GM18517 (cell line): ENCODE measurements at regions not wholly inside any gene's neighbourhood (a gene's known extent, or its start where the extent isn't known, plus 50 kb on each side); places are given as distances from the start of the nearest gene placed in this dataset.

ENCODE experiments used
- ATAC-seq: cut with Tn5 transposase; IDR thresholded peaks from one replicate; pipeline ENCODE4 v1.9.1; 2021; ENCODE audit warnings: mild to moderate bottlenecking, moderate library complexity; ENCODE audit not compliant: unreplicated experiment

DNA sequence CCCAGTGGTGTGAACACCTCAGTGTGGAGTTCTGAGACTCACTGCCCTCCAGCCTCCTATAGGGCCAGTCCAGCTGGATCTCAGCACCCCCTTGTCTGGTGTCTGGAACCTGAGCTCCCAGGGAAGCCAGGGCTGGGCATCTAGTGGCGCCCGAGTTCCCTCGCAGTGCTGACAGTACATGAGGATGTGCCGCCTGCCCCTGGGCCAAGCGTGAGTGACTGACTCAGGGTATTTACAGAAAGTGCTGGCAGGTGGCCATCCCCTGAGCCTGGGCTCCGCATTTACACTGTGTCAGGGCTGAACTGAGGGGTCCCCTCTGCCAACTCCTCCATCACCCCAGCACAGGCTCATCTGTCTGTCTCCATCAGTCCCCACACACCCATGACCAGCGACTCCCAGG is 185.3 kb downstream of the BRD1 start:
- ATAC-seq = no peak

DNA sequence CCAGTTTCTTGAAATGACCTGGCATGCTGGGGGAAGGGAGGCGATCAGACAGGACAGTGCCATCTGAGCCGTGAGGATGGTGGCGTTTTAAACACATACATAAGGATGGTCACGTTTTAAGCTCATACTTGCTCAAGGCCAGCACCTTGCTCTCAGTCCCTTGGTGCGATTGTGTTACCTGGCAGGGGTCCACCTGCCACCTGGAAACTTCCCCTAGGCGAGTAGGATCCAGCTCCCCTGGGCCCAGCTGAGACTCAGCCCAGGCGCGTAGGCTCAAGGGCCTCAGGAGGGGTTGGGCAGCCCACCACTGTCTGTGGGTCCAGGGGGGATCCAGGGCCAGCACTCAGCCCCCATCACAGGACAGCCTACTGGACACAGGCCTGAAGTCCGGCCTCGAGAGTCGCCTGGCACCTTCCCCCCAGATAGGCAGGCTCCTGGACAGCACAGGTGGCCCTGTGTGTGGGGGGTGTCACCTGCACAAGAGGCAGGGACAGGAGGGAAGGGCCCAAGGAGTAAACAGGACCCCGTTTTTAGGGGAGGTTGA is 185.8 kb downstream of the BRD1 start:
- no peak for ATAC-seq

DNA sequence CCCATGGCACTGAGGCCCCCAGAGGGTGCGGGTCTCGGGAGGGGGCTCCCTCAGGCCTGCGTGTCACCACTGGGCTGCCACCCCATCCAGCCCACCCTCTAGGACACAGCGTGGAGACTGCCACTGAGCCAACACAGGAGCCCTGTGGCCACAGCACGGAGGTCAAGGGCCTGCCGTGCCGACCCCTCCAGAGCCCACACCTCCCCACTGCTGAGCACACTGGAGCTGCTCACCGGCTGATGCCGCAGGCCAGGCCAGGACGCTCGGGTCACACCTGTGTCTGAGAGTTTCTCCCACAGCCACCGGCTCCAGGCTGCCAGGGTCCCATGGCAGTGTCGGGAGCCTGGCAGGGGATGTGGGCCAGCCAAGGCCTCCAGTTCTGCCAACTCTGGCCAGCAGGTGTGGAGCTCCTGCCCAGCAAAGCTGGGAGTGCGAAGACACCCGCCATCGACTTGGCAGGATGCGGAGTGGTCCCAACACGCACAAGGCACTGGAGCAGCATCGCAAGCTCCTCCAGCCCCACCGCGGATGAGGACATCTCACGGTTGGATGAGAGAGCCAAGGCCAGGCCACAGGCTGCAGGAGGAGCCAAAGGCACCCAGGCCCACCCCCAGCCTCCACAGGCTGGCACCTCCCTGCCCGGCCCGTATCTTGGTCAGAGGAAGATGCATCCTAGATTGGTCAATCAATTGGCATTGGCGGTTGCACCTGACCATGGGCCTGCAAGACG is 187.1 kb downstream of the BRD1 start:
- ATAC-seq = no peak

DNA sequence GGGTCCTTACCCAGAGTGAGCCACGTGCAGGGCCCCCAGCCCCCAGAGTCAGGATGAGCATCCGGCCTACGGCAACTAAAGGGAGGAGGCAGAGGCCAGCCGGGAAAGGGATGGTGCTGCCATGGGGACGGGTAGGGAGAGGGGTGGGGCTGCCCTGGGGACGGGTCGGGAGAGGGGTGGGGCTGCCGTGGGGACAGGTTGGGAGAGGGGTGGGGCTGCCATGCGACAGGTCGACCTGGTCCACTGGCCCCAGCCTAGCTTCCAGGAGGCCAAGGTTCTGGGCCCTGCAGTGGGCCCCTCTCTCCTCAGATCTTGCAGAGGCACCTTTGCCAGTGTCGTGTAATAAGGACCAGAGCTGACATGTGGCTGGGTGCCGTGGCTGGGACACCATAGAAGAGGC is 187.7 kb downstream of the BRD1 start:
- ATAC-seq = no peak

DNA sequence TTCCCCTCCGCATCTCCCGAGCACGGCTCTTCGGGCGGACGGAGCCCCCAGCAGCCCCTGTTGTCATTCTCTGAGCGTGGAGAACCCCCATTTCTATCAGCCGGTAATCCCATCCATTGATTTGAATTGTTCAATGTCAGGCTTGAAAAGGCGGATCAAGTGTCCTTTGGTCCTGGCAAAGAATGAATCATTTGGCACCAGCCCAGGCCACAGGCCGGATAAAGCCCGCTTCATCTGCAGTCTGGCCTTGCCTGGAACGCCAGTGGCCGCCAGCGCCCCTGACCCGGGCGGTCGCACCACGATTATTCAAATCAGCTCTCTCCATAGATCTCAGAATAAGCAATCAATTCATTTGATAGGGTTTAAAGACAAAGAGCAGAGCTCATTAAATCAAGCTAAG is 188.9 kb downstream of the BRD1 start:
- no peak for ATAC-seq

DNA sequence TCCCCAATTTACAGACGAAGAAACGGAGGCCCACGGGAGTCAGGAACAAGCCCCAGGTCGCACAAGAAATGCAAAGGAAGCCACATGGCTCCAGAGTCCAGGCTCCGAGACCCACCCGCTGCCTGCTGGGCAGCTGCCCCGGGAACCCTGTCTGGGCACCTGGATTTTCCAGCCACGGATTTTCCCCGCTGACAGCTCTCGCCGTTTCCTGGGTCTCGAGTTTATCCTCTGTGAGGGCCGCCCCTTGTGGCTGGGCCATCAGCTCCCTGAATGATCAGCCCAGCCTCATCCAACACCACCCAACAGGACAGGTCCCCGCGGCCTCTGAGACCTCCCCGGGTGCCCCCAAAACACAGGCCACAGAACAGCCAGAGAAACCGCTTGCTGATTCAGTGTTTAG is 189.7 kb downstream of the BRD1 start:
- ATAC-seq = no peak

DNA sequence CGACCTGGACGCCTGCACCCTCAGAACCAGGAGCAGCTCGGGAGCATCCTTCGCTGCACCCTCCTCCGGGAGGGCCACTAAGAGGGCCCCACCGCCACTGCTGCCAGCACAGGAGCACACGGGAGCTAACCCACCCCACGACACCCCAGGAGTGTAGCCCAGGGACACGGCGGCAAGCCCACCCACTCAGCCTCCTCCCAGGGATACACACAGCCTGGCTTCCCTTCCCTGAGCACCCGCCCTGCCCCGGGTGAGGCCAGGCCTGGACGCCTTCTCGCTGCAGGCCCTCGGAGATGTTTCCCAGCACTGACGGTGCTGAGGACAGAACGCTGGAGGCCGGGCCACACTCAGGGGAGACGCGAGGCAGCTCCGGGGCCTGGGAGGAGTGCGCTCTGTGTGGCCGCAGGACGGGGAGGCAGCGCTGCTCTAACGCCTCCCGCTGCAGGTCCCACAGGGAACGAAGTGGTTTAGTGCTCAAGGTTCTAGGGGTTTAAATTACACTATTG is 190.4 kb downstream of the BRD1 start:
- ATAC-seq = no peak

DNA sequence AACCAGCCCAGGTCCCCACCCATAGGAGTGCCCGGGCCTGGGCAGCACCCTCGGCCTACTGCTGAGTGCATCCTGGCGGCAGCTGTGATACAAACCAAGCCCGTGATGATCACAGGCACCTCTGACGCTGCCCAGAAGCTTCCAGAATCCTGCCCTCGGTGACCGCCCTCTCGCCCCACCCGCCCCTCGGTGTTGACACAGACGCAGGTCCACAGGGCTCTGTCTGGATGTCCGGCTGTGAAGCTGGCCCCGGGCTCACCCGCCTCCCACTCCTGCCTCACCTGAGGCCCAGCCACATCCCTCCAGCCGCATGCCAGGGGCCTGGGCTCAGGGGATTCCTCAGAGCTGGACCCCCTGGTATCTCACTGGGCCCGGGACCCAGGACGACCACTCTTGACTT is 191.0 kb downstream of the BRD1 start:
- no peak for ATAC-seq

DNA sequence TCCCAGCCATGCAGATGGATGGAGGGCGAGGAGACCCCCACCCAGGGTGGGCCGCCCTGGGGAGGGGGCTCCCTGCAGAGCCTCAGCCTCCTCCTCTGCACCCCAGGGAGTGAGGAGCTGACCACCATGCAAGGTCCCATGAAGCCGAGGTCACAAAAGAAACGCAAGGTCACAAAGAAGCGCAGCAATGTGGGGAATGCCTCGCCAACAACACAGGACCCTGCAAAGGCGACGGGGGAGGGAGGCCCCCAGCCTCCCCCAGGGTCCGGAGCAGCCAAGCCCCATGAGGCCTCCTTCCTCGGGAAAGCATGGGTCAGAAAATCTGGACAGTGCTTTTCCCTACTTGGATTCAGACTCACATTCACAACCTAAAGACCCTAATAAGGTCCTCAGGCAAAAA is 191.5 kb downstream of the BRD1 start:
- ATAC-seq = no peak

DNA sequence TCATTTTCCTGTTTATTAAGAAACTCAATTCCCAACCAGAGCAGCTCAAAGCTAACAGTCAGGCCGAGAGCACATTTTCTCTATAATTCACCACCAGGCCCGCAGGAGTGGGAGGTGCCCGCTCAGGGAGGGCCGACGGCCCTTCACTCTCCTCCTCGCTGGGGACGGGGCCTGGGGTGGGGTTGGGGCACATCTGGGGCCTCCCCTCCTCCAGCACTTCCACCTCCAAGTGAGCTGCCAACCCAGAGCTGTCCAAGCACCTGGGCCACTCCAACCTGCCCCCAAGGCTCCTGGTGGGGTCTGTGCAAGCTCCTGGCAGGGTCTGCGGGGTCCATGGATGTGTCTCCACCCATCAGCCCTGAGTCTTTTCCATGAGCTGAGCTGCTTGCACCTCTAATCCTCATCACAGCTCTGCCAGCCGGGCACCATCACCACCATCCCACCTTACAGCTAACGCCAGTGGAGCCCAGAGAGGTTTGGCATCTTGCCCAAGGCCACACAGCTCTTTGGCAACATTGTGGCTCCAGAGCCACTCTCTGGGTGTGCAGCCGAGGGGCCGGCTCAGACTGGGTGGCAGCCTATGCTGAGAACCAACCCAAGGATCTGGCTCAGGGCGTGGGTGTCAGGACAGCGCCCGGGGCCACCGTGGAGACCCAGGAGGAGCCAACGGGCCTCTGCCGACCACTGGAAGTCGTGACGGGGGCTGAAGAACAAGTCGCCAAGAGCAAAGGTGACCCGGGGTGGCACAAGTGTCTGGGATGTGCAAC is 193.5 kb downstream of the BRD1 start:
- ATAC-seq = no peak

DNA sequence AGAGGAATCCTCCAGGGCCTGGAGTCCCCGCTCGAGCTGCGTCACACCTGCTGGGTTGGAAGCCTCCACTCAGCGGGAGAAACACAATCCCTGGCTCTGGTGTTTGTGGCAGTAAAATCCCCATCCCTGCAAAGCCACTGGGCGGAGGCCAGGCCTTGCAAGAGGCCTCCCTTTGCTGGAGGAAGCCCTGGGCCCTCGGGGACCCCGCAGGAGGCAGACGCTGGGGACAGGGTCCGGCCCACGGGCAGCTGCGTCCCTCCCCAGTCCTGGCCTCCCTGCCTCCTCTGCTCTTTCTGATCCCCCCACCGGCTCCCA is 194.7 kb downstream of the BRD1 start:
- ATAC-seq = no peak

DNA sequence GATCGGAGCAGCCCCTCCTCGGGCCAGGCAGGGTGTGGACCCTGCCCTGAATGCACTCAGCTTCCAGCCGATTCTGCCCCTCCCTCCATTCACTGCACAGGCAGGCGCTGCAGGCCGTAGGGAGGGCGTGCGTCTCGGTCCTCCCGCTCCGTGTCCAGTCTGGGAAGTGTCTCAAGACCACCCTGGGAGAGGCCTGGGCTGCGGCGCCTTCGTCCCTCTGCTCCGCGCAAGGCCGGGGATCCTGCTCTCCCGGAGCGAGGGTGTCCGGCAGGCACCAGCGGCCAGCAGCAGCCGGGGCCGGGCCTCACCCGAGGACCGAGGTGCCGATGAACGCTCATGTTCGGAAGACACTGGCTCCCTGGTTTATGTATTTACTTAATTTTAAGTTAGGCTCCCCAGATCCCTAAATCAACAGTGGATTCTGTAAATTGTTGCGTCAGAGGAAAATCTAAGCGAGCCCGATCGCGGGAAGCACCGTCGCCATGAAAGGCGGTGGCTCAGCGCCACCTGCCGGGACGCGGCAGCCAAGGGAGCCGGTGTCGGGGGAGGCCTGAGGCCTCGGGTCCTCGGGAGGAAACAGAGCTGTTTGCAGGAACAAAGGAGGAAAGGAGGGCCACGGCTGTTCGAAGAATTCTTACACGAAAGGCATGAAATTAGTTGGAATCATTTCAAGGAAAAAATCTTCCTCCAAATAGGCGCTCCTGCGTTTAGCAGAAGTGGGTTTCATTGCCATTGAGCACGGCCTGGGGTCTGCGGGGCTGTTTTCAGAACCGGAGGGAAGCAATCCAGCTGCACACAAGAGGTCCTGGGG is 195.3 kb downstream of the BRD1 start:
- ATAC-seq = no peak

DNA sequence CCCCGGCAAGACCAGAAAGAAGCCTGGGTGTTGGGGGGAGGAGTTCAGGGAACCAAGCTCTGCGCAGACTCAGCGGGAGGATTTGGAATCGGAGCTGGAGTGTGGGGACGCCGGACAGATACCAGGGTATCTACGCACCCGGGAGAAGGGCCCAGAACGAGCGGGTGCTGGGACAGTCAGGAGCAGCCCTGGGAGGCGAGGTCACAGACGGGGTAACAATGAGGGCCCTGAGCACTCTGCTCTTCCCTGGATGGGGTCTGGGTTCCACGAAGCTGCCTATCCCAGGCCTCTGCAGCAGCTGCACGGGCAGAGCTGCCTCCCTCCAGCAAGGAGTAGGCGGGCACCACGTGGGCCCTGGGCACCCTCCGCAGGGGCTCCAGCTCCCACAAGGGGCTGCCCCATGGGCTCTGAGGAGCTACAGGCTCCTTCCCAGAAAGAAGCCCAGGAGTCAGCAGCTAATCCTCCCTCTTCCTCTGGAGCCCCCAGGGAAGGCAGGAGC is 197.2 kb downstream of the BRD1 start:
- ATAC-seq = no peak

DNA sequence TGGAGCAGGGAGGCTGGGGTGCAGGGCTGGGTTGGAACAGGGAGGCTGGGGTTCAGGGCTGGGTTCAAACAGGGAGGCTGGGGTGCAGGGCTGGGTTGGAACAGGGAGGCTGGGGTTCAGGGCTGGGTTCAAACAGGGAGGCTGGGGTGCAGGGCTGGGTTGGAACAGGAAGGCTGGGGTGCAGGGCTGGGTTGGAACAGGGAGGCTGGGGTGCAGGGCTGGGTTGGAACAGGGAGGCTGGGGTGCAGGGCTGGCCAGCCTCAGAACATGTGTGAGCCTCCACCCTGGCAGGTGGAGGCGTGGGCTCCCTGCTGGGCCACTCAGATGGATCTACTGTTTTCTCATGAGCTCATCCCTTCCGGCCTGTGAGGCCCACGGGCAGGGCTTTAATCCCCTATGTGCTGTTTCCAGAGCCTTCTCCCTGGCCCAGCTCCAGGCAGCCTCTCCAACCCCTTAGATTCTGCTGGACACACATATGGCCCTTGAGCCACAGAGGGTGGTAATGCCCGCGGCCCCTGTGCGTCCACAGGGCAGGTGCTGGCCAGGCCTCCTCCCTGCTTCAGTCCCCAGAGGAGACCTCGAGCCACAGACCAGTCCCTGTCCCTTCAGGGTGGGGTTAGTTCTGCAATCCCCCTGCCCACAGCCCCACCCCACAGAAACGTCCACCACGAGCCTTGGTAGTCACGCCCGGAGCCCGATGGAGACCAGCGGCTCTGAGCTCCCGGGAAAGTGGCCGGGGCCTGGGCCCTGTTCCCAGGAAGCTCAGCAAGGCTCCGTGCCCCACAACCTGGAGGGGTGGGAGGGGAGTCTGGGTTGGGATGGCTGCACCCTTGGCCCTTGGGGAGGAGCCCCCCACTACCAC is 197.9 kb downstream of the BRD1 start:
- no peak for ATAC-seq

DNA sequence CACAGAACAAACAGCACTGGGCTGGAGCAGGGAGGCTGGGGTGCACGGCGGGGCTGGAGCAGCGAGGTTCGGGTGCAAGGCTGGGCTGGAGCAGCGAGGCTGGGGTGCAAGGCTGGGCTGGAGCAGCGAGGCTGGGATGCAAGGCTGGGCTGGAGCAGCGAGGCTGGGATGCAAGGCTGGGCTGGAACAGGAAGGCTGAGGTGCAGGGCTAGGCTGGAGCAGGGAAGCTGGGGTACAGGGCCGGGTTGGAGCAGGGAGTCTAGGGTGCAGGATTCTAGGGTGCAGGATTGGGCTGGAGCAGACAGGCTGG is 198.5 kb downstream of the BRD1 start:
- ATAC-seq = no peak

DNA sequence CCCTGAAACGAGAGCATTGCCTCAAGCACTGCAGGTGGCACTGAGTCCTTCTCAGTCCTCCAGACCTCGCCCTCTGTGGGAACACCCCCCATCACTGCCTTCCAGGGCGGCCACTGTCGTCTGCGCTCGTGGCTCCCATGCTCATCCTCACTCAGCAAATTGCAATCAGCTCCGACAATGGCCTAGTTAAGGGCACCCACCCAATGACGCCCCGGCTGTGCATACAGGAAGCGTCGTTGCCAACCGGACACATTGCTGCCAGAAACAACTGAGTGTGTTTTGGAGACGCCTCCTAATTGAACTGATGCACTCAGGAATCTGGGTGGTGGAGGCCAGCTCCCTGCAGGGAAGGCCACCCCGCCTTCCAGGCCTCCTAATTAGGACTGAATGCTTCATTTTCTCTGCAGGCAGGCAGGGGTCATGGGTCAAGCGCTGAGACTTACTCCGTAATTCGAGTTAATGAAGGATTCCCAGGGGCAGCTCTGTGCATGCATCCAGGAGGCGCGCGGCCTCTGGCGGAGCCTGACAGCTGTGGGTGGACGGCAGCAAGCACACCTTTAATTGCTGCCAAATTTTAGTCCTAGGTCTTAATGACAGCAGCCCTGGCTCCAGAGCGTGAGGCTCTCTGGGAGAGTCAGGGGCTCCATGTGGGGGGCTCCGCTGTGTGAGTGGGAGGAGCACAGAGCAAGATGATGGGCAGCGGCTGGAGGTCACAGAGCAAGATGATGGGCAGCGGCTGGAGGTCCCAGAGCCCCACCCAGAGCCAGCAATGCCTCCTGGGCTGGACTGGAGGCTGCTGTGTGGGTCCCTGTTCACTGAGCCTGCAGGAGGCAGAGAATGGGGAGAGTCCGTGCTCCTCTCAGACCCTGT is 199.0 kb downstream of the BRD1 start:
- ATAC-seq = no peak

DNA sequence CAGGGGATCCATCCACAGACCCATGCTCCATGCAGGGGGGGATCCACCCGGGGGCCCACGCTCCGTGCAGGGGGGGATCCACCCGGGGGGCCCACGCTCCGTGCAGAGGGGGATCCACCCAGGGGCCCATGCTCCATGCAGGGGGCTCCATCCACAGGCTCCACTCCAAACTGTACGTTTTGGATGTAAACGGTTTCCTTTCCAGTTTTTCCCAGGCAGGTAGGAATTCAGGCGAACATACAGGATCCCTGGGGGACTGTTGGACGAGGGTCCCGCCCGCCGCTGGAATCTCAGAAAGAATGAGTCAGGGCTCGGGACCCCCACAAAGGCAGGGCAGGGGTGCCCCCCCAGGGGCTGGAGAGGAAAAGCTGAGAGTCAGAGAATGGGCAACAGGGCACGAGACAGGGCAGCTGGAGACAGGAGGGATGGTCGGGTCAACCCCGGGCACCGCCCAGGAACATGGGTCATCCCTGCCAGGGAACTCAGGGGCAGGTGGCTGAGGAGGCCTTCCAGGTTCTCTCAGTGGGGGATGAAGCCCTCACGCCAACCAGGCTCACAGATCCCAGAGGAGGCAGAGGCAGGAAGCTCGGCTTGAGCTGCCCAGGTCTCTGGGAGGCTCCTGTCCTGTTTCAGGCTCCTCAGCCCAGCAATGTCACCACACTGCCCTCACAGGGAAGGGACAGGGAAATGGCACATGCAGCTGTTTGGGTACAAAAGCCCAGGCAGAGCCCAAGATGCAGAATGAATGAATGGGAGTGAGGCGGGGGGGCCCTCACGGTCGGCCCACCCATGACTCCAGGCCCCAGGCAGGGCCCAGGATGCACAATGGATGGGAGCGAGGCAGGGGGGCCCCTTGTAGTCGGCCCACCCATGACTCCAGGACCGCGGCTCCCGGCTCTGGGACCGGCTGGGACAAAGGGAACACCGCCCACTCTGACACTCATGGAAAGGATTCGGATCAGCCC is 200.2 kb downstream of the BRD1 start:
- no peak for ATAC-seq
